ENCODE measurements at regions not wholly inside any gene's neighbourhood (a gene's known extent, or its start where the extent isn't known, plus 50 kb on each side); places are given as distances from the start of the nearest gene placed in this dataset.

- ChIA-PET POLR2A (no interaction called here), RAD21 (ENCODE audit: low non-redundant PET in 1 of 2, low total read pairs in 2 of 2, uncharacterized antibody in 2 of 2, unreplicated experiment in 2 of 2) (interaction anchor here in 1 of 2 experiments (1.4 kb wide), 1 partner anchor 285 kb away, joined by 4 read pairs; no protein-coding TSS in a partner anchor), CTCF (interaction anchor here (1.1 to 3.6 kb wide), 6 partner anchors 22 to 597 kb away, joined by 4 to 19 read pairs (median 8); no protein-coding TSS in a partner anchor)
- H3K4me3 ChIP-seq (replicated peaks in 1 of 2; ENCODE audit: low read depth in 1 of 2, low read length in 2 of 2): no peak overlapping the region
- H3K27me3 ChIP-seq (ENCODE audit: insufficient read depth, low read length): no peaks in the 10 kb centered on the region
- H3K4me2 ChIP-seq (ENCODE audit: low read length): no peak overlapping the region
- H3K4me1 ChIP-seq (ENCODE audit: control insufficient read depth in 1 of 2, insufficient read depth in 2 of 2, low read length in 2 of 2): no peaks in the 10 kb centered on the region
- H2AFZ ChIP-seq (ENCODE audit: low read depth, low read length, poor library complexity, severe bottlenecking): no peak overlapping the region
- H3K79me2 ChIP-seq (ENCODE audit: insufficient read depth, low read length): no peaks in the 10 kb centered on the region
- no peak overlapping the region for H3K27ac ChIP-seq (ENCODE audit: low read depth, low read length)
- intact Hi-C loops (cut with micrococcal nuclease): loop anchor here (1.0 to 5.0 kb wide), 3 partner anchors 248 to 581 kb away; no protein-coding TSS in a partner anchor
- no peaks in the 10 kb centered on the region for H3K9me3 ChIP-seq (ENCODE audit: control insufficient read depth in 1 of 2, insufficient read depth in 1 of 2, low read depth in 1 of 2, low read length in 2 of 2)
- DNase-seq (ENCODE audit: low read depth, low spot score) (no peak), ATAC-seq (no peak)
- H3K9ac ChIP-seq (ENCODE audit: low read length): no peak overlapping the region
- TF ChIP-seq EZH2phosphoT487 (IDR thresholded peaks at IDR 0.05; ENCODE audit: borderline replicate concordance): no peak
- no peak for TF ChIP-seq TCF7L2 (IDR thresholded peaks at IDR 0.05; ENCODE audit: borderline replicate concordance, extremely low read depth, insufficient read depth, insufficient read length)
- no peak for TF ChIP-seq RAD21 (IDR thresholded peaks at IDR 0.05; ENCODE audit: low read depth)
- no peak for TF ChIP-seq FOSL1 (IDR thresholded peaks at IDR 0.05; ENCODE audit: low read depth)
- TF ChIP-seq POLR2AphosphoS5 (IDR thresholded peaks at IDR 0.05; ENCODE audit: low read depth, low read length): no peak
- TF ChIP-seq ZBTB33 (IDR thresholded peaks at IDR 0.05; ENCODE audit: extremely low read depth, insufficient replicate concordance, low read length): no peak
- TF ChIP-seq POLR2A (IDR thresholded peaks at IDR 0.05; ENCODE audit: borderline replicate concordance, extremely low read depth, insufficient read depth, insufficient read length): no peak
- no peak for TF ChIP-seq YY1 (IDR thresholded peaks at IDR 0.05; ENCODE audit: extremely low read depth, insufficient replicate concordance, low read depth, low read length)
- no peak for TF ChIP-seq JUND (IDR thresholded peaks at IDR 0.05)
- TF ChIP-seq CBX3 (IDR thresholded peaks at IDR 0.05; ENCODE audit: low read depth): no peak
- no peak for TF ChIP-seq SIN3A (IDR thresholded peaks at IDR 0.05; ENCODE audit: low read depth)
- TF ChIP-seq EZH2 (IDR thresholded peaks at IDR 0.05): no peak
- no peak for TF ChIP-seq SP1 (IDR thresholded peaks at IDR 0.05; ENCODE audit: low read depth)
- no peak for TF ChIP-seq CEBPB (IDR thresholded peaks at IDR 0.05; ENCODE audit: low read depth)
- no peak for TF ChIP-seq ELF1 (IDR thresholded peaks at IDR 0.05; ENCODE audit: borderline replicate concordance, low read depth)
- BruUV-seq (replicated peaks): no TSS peak
- H3K36me3 ChIP-seq (ENCODE audit: control insufficient read depth in 1 of 2, insufficient read depth in 2 of 2, low read length in 2 of 2): no peaks in the 10 kb centered on the region
- H4K20me1 ChIP-seq (ENCODE audit: insufficient read depth): no peaks in the 10 kb centered on the region
- no peaks in the 10 kb centered on the region for H3K9me2 ChIP-seq (ENCODE audit: insufficient read depth)
Observed at GRCh38 chr2:147330925-147331324, 513.9 kb upstream of the ACVR2A start.
